IMR-90 (cell line): ENCODE measurements at regions not wholly inside any gene's neighbourhood (a gene's known extent, or its start where the extent isn't known, plus 50 kb on each side); places are given as distances from the start of the nearest gene placed in this dataset.

Experiments used
- ATAC-seq: fragments of 200-7000 bp; cut with Tn5 transposase; 2 replicates; pipeline ENCODE4 v1.9.1; 2020; ENCODE audit warnings: low read depth, mild to moderate bottlenecking, moderate library complexity
- BruUV-seq: library from RNA; stranded (reverse); fragments of 400-500 nt; replicated peaks from 2 replicates; lab custom pipeline; 2021; lab: Mats Ljungman, UMichigan
- CTCF ChIA-PET: fragments of 300-600 bp; formaldehyde crosslinking; extraction: SDS; loops from one replicate; lab custom pipeline; 2021; ENCODE audit warnings: antibody characterized with exemption; lab: Yijun Ruan, JAX
- POLR2A ChIA-PET: fragments of 300-600 bp; sonication (Branson Sonifier 250); formaldehyde crosslinking; loops from one replicate; lab custom pipeline; 2022; ENCODE audit warnings: antibody characterized with exemption; ENCODE audit not compliant: unreplicated experiment; lab: Charles Lee
- DNase-seq: peaks from one replicate; pipeline ENCODE4 v3.0.0; 2013
- H2AFZ ChIP-seq: replicated peaks from 2 replicates; pipeline ENCODE3; 2013; ENCODE audit warnings: low read length, mild to moderate bottlenecking; ENCODE audit not compliant: poor library complexity
- H2AK5ac ChIP-seq: 2 replicates; pipeline ENCODE4 v1.6.1; 2013; ENCODE audit warnings: low read depth, low read length, inconsistent platforms
- H2AK9ac ChIP-seq: replicated peaks from 2 replicates; pipeline ENCODE3; 2013; ENCODE audit warnings: mild to moderate bottlenecking, low read depth, low read length, moderate library complexity; ENCODE audit not compliant: poor library complexity
- H2BK120ac ChIP-seq: 2 replicates; pipeline ENCODE4 v1.6.1; 2013; ENCODE audit warnings: low read depth, low read length, inconsistent platforms
- H2BK15ac ChIP-seq: 3 replicates; pipeline ENCODE4 v1.6.1; 2013; ENCODE audit warnings: low read depth, low read length, inconsistent platforms
- H2BK20ac ChIP-seq: 2 replicates; pipeline ENCODE4 v1.6.1; 2013; ENCODE audit warnings: low read depth, mild to moderate bottlenecking, inconsistent platforms, low read length, moderate library complexity
- H2BK5ac ChIP-seq: 2 replicates; pipeline ENCODE4 v1.6.1; 2013; ENCODE audit warnings: mild to moderate bottlenecking, low read depth, low read length, inconsistent platforms; ENCODE audit not compliant: poor library complexity, severe bottlenecking
- H3K14ac ChIP-seq: replicated peaks from 2 replicates; pipeline ENCODE4 v1.6.1; 2013; ENCODE audit warnings: low read depth, low read length, inconsistent platforms
- H3K18ac ChIP-seq: 2 replicates; pipeline ENCODE4 v1.6.1; 2013; ENCODE audit warnings: low read depth, low read length, control low read depth
- H3K23ac ChIP-seq: 2 replicates; pipeline ENCODE4 v1.6.1; 2013; ENCODE audit warnings: low read depth, low read length, inconsistent platforms
- H3K27ac ChIP-seq: 2 replicates; pipeline ENCODE4 v1.5.1; 2013; ENCODE audit warnings: mild to moderate bottlenecking, control low read depth, low read length; ENCODE audit not compliant: insufficient read depth
- H3K27me3 ChIP-seq: 2 replicates; pipeline ENCODE4 v1.6.1; 2013; ENCODE audit warnings: low read length; ENCODE audit not compliant: control insufficient read depth, insufficient read depth
- H3K36me3 ChIP-seq: 2 replicates; pipeline ENCODE4 v1.6.1; 2013; ENCODE audit warnings: low read length, mixed read lengths; ENCODE audit not compliant: control insufficient read depth, insufficient read depth
- H3K4ac ChIP-seq: 2 replicates; pipeline ENCODE4 v1.6.1; 2013; ENCODE audit warnings: low read depth, low read length, inconsistent platforms
- H3K4me1 ChIP-seq: 2 replicates; pipeline ENCODE4 v1.6.1; 2013; ENCODE audit warnings: low read length, mixed read lengths; ENCODE audit not compliant: control insufficient read depth, insufficient read depth
- H3K4me2 ChIP-seq: 2 replicates; pipeline ENCODE4 v1.6.1; 2013; ENCODE audit warnings: low read depth, mild to moderate bottlenecking, control low read depth, low read length, moderate library complexity
- H3K4me3 ChIP-seq: 2 replicates; pipeline ENCODE4 v1.5.1; 2013; ENCODE audit warnings: low read depth, mild to moderate bottlenecking, control low read depth, low read length, moderate library complexity; ENCODE audit not compliant: insufficient read depth
- H3K56ac ChIP-seq: 2 replicates; pipeline ENCODE4 v1.6.1; 2013; ENCODE audit warnings: low read length, inconsistent platforms; ENCODE audit not compliant: insufficient read depth; ENCODE audit errors: extremely low read depth
- H3K79me1 ChIP-seq, 2 experiments: 2 replicates each; pipeline ENCODE4 v1.6.1; 2013; ENCODE audit warnings: low read length in 2 of 2, inconsistent platforms in 1 of 2, low read depth in 1 of 2
- H3K9ac ChIP-seq: 2 replicates; pipeline ENCODE4 v1.6.1; 2013; ENCODE audit warnings: low read depth, low read length, control low read depth
- H3K9me1 ChIP-seq: 2 replicates; pipeline ENCODE4 v1.6.1; 2013; ENCODE audit warnings: low read length, inconsistent platforms; ENCODE audit not compliant: insufficient read depth
- H3K9me3 ChIP-seq: 2 replicates; pipeline ENCODE4 v1.6.1; 2013; ENCODE audit warnings: low read length; ENCODE audit not compliant: control insufficient read depth, insufficient read depth
- H4K20me1 ChIP-seq: 2 replicates; pipeline ENCODE4 v1.6.1; 2013; ENCODE audit warnings: low read length, inconsistent platforms; ENCODE audit not compliant: insufficient read depth
- H4K5ac ChIP-seq: 2 replicates; pipeline ENCODE4 v1.6.1; 2013; ENCODE audit warnings: mild to moderate bottlenecking, low read depth, low read length, control low read depth
- H4K8ac ChIP-seq, 2 experiments: 2 replicates each; pipeline ENCODE4 v1.6.1; 2013; ENCODE audit warnings: low read depth in 2 of 2, low read length in 2 of 2, control low read depth in 1 of 2, inconsistent platforms in 1 of 2
- H4K91ac ChIP-seq: 2 replicates; pipeline ENCODE4 v1.6.1; 2013; ENCODE audit warnings: low read depth, low read length, inconsistent platforms; ENCODE audit not compliant: insufficient read depth
- CHD1 ChIP-seq: IDR thresholded peaks from 2 replicates; pipeline ENCODE4 v1.6.1; 2012; ENCODE audit warnings: low read depth, low read length, improper control_type of control experiment
- NFE2L2 ChIP-seq: fragments of 150-350 bp; IDR thresholded peaks from 2 replicates; pipeline ENCODE4 v1.6.1; 2016; ENCODE audit warnings: low read depth, mild to moderate bottlenecking, low read length
- POLR2A ChIP-seq: IDR thresholded peaks from 2 replicates; pipeline ENCODE4 v1.6.1; 2012; ENCODE audit warnings: mild to moderate bottlenecking, low read depth, low read length
- RFX5 ChIP-seq: IDR thresholded peaks from 2 replicates; pipeline ENCODE4 v1.8.0; 2012; ENCODE audit warnings: low read depth, mild to moderate bottlenecking, low read length, moderate library complexity
- SMC3 ChIP-seq: fragments of 150-350 bp; IDR thresholded peaks from 2 replicates; pipeline ENCODE4 v1.6.1; 2016; ENCODE audit warnings: low read depth, mild to moderate bottlenecking, antibody characterized with exemption, low read length, moderate library complexity
- WGBS, 2 experiments: methylation state at CpG; one replicate each; pipeline versions ENCODE4 v1.1.5 to v1.1.7; 2013; ENCODE audit warnings: missing lambda C conversion rate in 2 of 2; ENCODE audit not compliant: insufficient read length in 1 of 2; ENCODE audit errors: extremely low coverage in 2 of 2; 5-methylcytosine and 5-hydroxymethylcytosine counted together
- dilution Hi-C: fragments of 300-500 bp; cut with HindIII; formaldehyde crosslinking; loops from one replicate; pipeline ENCODE4 v1.14.3; 2018; ENCODE audit warnings: low sequenced_read_pairs; ENCODE audit not compliant: unreplicated experiment
- in situ Hi-C: fragments of 300-500 bp; cut with MboI; formaldehyde crosslinking; loops from 3 replicates; pipeline ENCODE4 v1.14.3; 2019; ENCODE audit warnings: low sequenced_read_pairs, inconsistent platforms, mixed read lengths
- intact Hi-C: fragments of 100-400 bp; cut with micrococcal nuclease; formaldehyde crosslinking; loops from 2 replicates; pipeline ENCODE4 v1.10.0; 2022

GRCh38 chr7:106480161-106480579 is 180.8 kb downstream of the CCDC71L start:
- H3K9ac ChIP-seq: no peak overlapping the region
- no peak overlapping the region for H2AK9ac ChIP-seq
- H3K9me3 ChIP-seq: no peaks in the 10 kb centered on the region
- H2BK20ac ChIP-seq: 0 out of 2 replicates have a peak overlapping the region, but pooled peaks have one; percentile 42
- H3K4me2 ChIP-seq: no peak overlapping the region
- no peak overlapping the region for H4K8ac ChIP-seq
- no peak for ATAC-seq
- H3K14ac ChIP-seq: no peak overlapping the region
- no peak for TF ChIP-seq RFX5
- TF ChIP-seq POLR2A: no peak
- TF ChIP-seq CHD1: no peak
- TF ChIP-seq NFE2L2: no peak
- TF ChIP-seq SMC3: no peak
- POLR2A ChIA-PET: no interaction called here
- no TSS peak for BruUV-seq
- CTCF ChIA-PET: no interaction called here
- H2AK5ac ChIP-seq: no peak overlapping the region
- no peak overlapping the region for H3K27ac ChIP-seq
- no peaks in the 10 kb centered on the region for H3K36me3 ChIP-seq
- H3K4me1 ChIP-seq: peaks cover 10% of the 10 kb centered on the region
- no peak overlapping the region for H2AFZ ChIP-seq
- intact Hi-C loops (no loop called here), dilution Hi-C loops (no loop called here), in situ Hi-C loops (no loop called here)
- no peaks in the 10 kb centered on the region for H4K20me1 ChIP-seq
- no peak overlapping the region for H3K18ac ChIP-seq
- no peak overlapping the region for H2BK15ac ChIP-seq
- no peak overlapping the region for H4K5ac ChIP-seq
- H2BK120ac ChIP-seq: no peak overlapping the region
- DNase-seq: peak; percentile 55
- H3K79me1 ChIP-seq: 0 out of 4 replicates have a peak, but pooled peaks cover 0 to 3% of the 10 kb centered on the region in 2 experiments
- no peaks in the 10 kb centered on the region for H3K27me3 ChIP-seq
- no peak overlapping the region for H3K4me3 ChIP-seq
- no peak overlapping the region for H2BK5ac ChIP-seq
- H3K9me1 ChIP-seq: peaks cover 7% of the 10 kb centered on the region; the same call in 1 of the 2 replicates
- no peak overlapping the region for H3K56ac ChIP-seq
- H3K23ac ChIP-seq: no peak overlapping the region
- H4K91ac ChIP-seq: no peak overlapping the region
- peak overlapping the region; percentile 12; the same call in 1 of the 2 replicates for H3K4ac ChIP-seq
- WGBS, 2 experiments: no CpG with 5 or more reads among the region's 1 CpG
